ENCODE measurements at regions not wholly inside any gene's neighbourhood (a gene's known extent, or its start where the extent isn't known, plus 50 kb on each side); places are given as distances from the start of the nearest gene placed in this dataset.

- intact Hi-C loops (cut with micrococcal nuclease): no loop called here
- peaks cover 3 to 17% (median 3%) of the 10 kb centered on the region in 3 donors for H3K27me3 Mint-ChIP-seq (ENCODE audit: low read depth in 3 of 3)
These were observed 98.7 kb downstream of the KCTD15 start for GRCh38 chr19:33895366-33895765.

GRCh38 chr19:33898062-33898677, 101.5 kb downstream of the KCTD15 start:
- H3K9me3 Mint-ChIP-seq: peaks cover 9 to 28% (median 25%) of the 10 kb centered on the region in 7 donors
- peaks cover 6 to 29% (median 14%) of the 10 kb centered on the region in 3 donors for H3K27me3 Mint-ChIP-seq (ENCODE audit: low read depth in 3 of 3)
- H3K27ac Mint-ChIP-seq: no peak overlapping the region

More at GRCh38 chr19:33895366-33895765, 98.7 kb downstream of the KCTD15 start:
- WGBS (ENCODE audit: insufficient coverage): 71% methylated on average over 1 of the region's 2 CpGs
- Mint-ChIP-seq H3K4me3 (no peak overlapping the region), H3K27ac (peak overlapping the region in 1 of 7 donors; percentile 42), H3K4me1 (no peaks in the 10 kb centered on the region), H3K9me3 (peaks cover 9 to 26% (median 23%) of the 10 kb centered on the region in 7 donors), H3K36me3 (no peaks in the 10 kb centered on the region)
- H3K4me2 ChIP-seq (replicated peaks; ENCODE audit: extremely low read depth, low read length, poor library complexity, severe bottlenecking): no peak overlapping the region
- H3K9me3 ChIP-seq (replicated peaks in 1 of 2; ENCODE audit: control insufficient read depth in 1 of 2, insufficient read depth in 1 of 2, low read length in 2 of 2): peaks cover 16 to 17% of the 10 kb centered on the region in 2 donors
- no peak overlapping the region for H3K9ac ChIP-seq (ENCODE audit: insufficient read depth, low read length, poor library complexity, severe bottlenecking)
- no peaks in the 10 kb centered on the region for H4K20me1 ChIP-seq (ENCODE audit: insufficient read depth, low read length)
- H3K79me2 ChIP-seq (ENCODE audit: insufficient read depth, low read length): no peaks in the 10 kb centered on the region
- H3K27ac ChIP-seq (ENCODE audit: low read depth in 1 of 2, low read length in 2 of 2): no peak overlapping the region
- no peak overlapping the region for H3K4me3 ChIP-seq (replicated peaks in 1 of 3; ENCODE audit: low read depth in 2 of 3, low read length in 3 of 3)
- H3K4me1 ChIP-seq (ENCODE audit: control insufficient read depth in 1 of 2, insufficient read depth in 2 of 2, low read length in 2 of 2): no peaks in the 10 kb centered on the region
- H2AFZ ChIP-seq (ENCODE audit: insufficient read depth, low read depth, low read length, poor library complexity, severe bottlenecking): no peak overlapping the region
- no peak for DNase-seq
- TF ChIP-seq, protein P1, sequence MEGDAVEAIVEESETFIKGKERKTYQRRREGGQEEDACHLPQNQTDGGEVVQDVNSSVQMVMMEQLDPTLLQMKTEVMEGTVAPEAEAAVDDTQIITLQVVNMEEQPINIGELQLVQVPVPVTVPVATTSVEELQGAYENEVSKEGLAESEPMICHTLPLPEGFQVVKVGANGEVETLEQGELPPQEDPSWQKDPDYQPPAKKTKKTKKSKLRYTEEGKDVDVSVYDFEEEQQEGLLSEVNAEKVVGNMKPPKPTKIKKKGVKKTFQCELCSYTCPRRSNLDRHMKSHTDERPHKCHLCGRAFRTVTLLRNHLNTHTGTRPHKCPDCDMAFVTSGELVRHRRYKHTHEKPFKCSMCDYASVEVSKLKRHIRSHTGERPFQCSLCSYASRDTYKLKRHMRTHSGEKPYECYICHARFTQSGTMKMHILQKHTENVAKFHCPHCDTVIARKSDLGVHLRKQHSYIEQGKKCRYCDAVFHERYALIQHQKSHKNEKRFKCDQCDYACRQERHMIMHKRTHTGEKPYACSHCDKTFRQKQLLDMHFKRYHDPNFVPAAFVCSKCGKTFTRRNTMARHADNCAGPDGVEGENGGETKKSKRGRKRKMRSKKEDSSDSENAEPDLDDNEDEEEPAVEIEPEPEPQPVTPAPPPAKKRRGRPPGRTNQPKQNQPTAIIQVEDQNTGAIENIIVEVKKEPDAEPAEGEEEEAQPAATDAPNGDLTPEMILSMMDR (IDR thresholded peaks at IDR 0.05): no peak
- H3K36me3 ChIP-seq (replicated peaks in 1 of 2; ENCODE audit: control insufficient read depth in 1 of 2, insufficient read depth in 2 of 2, low read length in 2 of 2): no peaks in the 10 kb centered on the region
- no peaks in the 10 kb centered on the region for H3K27me3 ChIP-seq (ENCODE audit: control insufficient read depth in 2 of 2, insufficient read depth in 2 of 2, low read length in 2 of 2)

More at GRCh38 chr19:33898062-33898677, 101.5 kb downstream of the KCTD15 start:
- H3K36me3 ChIP-seq (replicated peaks in 1 of 2; ENCODE audit: control insufficient read depth in 1 of 2, insufficient read depth in 2 of 2, low read length in 2 of 2): no peaks in the 10 kb centered on the region
- H3K27ac ChIP-seq (ENCODE audit: low read depth in 1 of 2, low read length in 2 of 2): no peak overlapping the region
- H3K9ac ChIP-seq (ENCODE audit: insufficient read depth, low read length, poor library complexity, severe bottlenecking): no peak overlapping the region
- TF ChIP-seq, protein P1 (IDR thresholded peaks at IDR 0.05): no peak
- H3K4me1 ChIP-seq (ENCODE audit: control insufficient read depth in 1 of 2, insufficient read depth in 2 of 2, low read length in 2 of 2): no peaks in the 10 kb centered on the region
- peaks cover 0 to 2% of the 10 kb centered on the region in 2 donors for H3K27me3 ChIP-seq (ENCODE audit: control insufficient read depth in 2 of 2, insufficient read depth in 2 of 2, low read length in 2 of 2)
- H3K36me3 Mint-ChIP-seq: no peaks in the 10 kb centered on the region
- H3K79me2 ChIP-seq (ENCODE audit: insufficient read depth, low read length): no peaks in the 10 kb centered on the region
- H3K4me3 Mint-ChIP-seq: no peak overlapping the region
- H2AFZ ChIP-seq (ENCODE audit: insufficient read depth, low read depth, low read length, poor library complexity, severe bottlenecking): no peak overlapping the region
- intact Hi-C loops (cut with micrococcal nuclease): no loop called here
- DNase-seq: no peak
- no peaks in the 10 kb centered on the region for H4K20me1 ChIP-seq (ENCODE audit: insufficient read depth, low read length)
- H3K4me3 ChIP-seq (replicated peaks in 1 of 3; ENCODE audit: low read depth in 2 of 3, low read length in 3 of 3): no peak overlapping the region
- no peaks in the 10 kb centered on the region for H3K4me1 Mint-ChIP-seq
- peaks cover 16 to 17% of the 10 kb centered on the region in 2 donors for H3K9me3 ChIP-seq (replicated peaks in 1 of 2; ENCODE audit: control insufficient read depth in 1 of 2, insufficient read depth in 1 of 2, low read length in 2 of 2)
- no peak overlapping the region for H3K4me2 ChIP-seq (replicated peaks; ENCODE audit: extremely low read depth, low read length, poor library complexity, severe bottlenecking)
